H9 (cell line): ENCODE measurements at regions not wholly inside any gene's neighbourhood (a gene's known extent, or its start where the extent isn't known, plus 50 kb on each side); places are given as distances from the start of the nearest gene placed in this dataset.

Experiments used
- DNase-seq: peaks from one replicate; pipeline ENCODE4 v3.0.0-alpha.2; 2017
- H2AFZ ChIP-seq: one replicate; pipeline ENCODE4 v1.6.1; 2013; ENCODE audit warnings: mild to moderate bottlenecking, low read length, control low read depth, moderate library complexity
- H2AK5ac ChIP-seq: 2 replicates; pipeline ENCODE4 v1.6.1; 2013; ENCODE audit warnings: low read length, control low read depth, mixed read lengths; ENCODE audit not compliant: insufficient read length
- H2BK120ac ChIP-seq: one replicate; pipeline ENCODE4 v1.6.1; 2013; ENCODE audit warnings: low read depth, mild to moderate bottlenecking, low read length, control low read depth, inconsistent platforms; ENCODE audit not compliant: poor library complexity, severe bottlenecking
- H2BK12ac ChIP-seq: 2 replicates; pipeline ENCODE4 v1.6.1; 2013; ENCODE audit warnings: low read length, control low read depth, mixed read lengths, low read depth; ENCODE audit not compliant: insufficient read length
- H2BK15ac ChIP-seq: 2 replicates; pipeline ENCODE4 v1.6.1; 2013; ENCODE audit warnings: low read depth, low read length, control low read depth
- H2BK20ac ChIP-seq: one replicate; pipeline ENCODE4 v1.6.1; 2013; ENCODE audit warnings: low read depth, mild to moderate bottlenecking, low read length, control low read depth, inconsistent platforms; ENCODE audit not compliant: poor library complexity, severe bottlenecking
- H2BK5ac ChIP-seq: 2 replicates; pipeline ENCODE4 v1.6.1; 2013; ENCODE audit warnings: low read length, control low read depth, mixed read lengths; ENCODE audit not compliant: insufficient read length
- H3K14ac ChIP-seq: 2 replicates; pipeline ENCODE4 v1.6.1; 2013; ENCODE audit warnings: low read length, control low read depth; ENCODE audit not compliant: insufficient read depth
- H3K18ac ChIP-seq: 2 replicates; pipeline ENCODE4 v1.6.1; 2013; ENCODE audit warnings: low read depth, mild to moderate bottlenecking, mixed read lengths, low read length, control low read depth; ENCODE audit not compliant: insufficient read length
- H3K23ac ChIP-seq: 2 replicates; pipeline ENCODE4 v1.6.1; 2013; ENCODE audit warnings: low read length, control low read depth, mixed read lengths, low read depth; ENCODE audit not compliant: insufficient read length
- H3K23me2 ChIP-seq: 2 replicates; pipeline ENCODE4 v1.6.1; 2013; ENCODE audit warnings: low read depth, mild to moderate bottlenecking, mixed read lengths, low read length, control low read depth; ENCODE audit not compliant: insufficient read length, poor library complexity, severe bottlenecking
- H3K27ac ChIP-seq: 2 replicates; pipeline ENCODE4 v1.5.1; 2013; ENCODE audit warnings: low read length, control low read depth, mixed read lengths, low read depth; ENCODE audit not compliant: insufficient read length
- H3K27me3 ChIP-seq: 2 replicates; pipeline ENCODE4 v1.6.1; 2013; ENCODE audit warnings: low read length, control low read depth, inconsistent platforms; ENCODE audit not compliant: insufficient read depth
- H3K4ac ChIP-seq: 2 replicates; pipeline ENCODE4 v1.6.1; 2013; ENCODE audit warnings: low read depth, mild to moderate bottlenecking, control low read depth, inconsistent platforms, low read length, moderate library complexity
- H3K4me1 ChIP-seq: 2 replicates; pipeline ENCODE4 v1.6.1; 2013; ENCODE audit warnings: low read length, control low read depth, inconsistent platforms; ENCODE audit not compliant: insufficient read depth
- H3K4me2 ChIP-seq: 2 replicates; pipeline ENCODE4 v1.6.1; 2013; ENCODE audit warnings: low read length, control low read depth, mixed read lengths; ENCODE audit not compliant: insufficient read length, insufficient read depth
- H3K56ac ChIP-seq: 2 replicates; pipeline ENCODE4 v1.6.1; 2013; ENCODE audit warnings: low read depth, mild to moderate bottlenecking, mixed read lengths, low read length, control low read depth; ENCODE audit not compliant: insufficient read length
- H3K79me1 ChIP-seq: 2 replicates; pipeline ENCODE4 v1.6.1; 2013; ENCODE audit warnings: low read depth, mild to moderate bottlenecking, moderate library complexity, low read length, control low read depth, inconsistent platforms; ENCODE audit not compliant: insufficient read depth, poor library complexity, severe bottlenecking
- H3K79me2 ChIP-seq: 2 replicates; pipeline ENCODE4 v1.6.1; 2013; ENCODE audit warnings: low read length, control low read depth, inconsistent platforms; ENCODE audit not compliant: insufficient read depth
- H3K9ac ChIP-seq: 2 replicates; pipeline ENCODE4 v1.6.1; 2013; ENCODE audit warnings: low read length, control low read depth, mixed read lengths; ENCODE audit not compliant: insufficient read length; ENCODE audit errors: extremely low read depth
- H3K9me3 ChIP-seq: one replicate; pipeline ENCODE4 v1.6.1; 2013; ENCODE audit warnings: low read depth, low read length, inconsistent platforms; ENCODE audit not compliant: control insufficient read depth
- H3T11ph ChIP-seq: one replicate; pipeline ENCODE4 v1.6.1; 2013; ENCODE audit warnings: mild to moderate bottlenecking, low read length, control low read depth, inconsistent platforms
- H4K20me1 ChIP-seq: one replicate; pipeline ENCODE4 v1.6.1; 2013; ENCODE audit not compliant: control insufficient read depth, insufficient read length, insufficient read depth
- H4K5ac ChIP-seq: 2 replicates; pipeline ENCODE4 v1.6.1; 2013; ENCODE audit warnings: low read depth, mild to moderate bottlenecking, mixed read lengths, low read length, control low read depth; ENCODE audit not compliant: insufficient read length
- H4K8ac ChIP-seq: replicated peaks from 2 replicates; pipeline ENCODE4 v1.6.1; 2013; ENCODE audit warnings: low read length, control low read depth, mixed read lengths, low read depth; ENCODE audit not compliant: insufficient read length
- H4K91ac ChIP-seq: 2 replicates; pipeline ENCODE4 v1.6.1; 2013; ENCODE audit warnings: low read depth, mild to moderate bottlenecking, moderate library complexity, mixed read lengths, low read length, control low read depth; ENCODE audit not compliant: insufficient read length
- H3K27ac Mint-ChIP-seq, 3 experiments: 2 replicates in 2 of 3; 3 replicates in 1 of 3; pipeline ENCODE4 v1.8.0; 2020 to 2021; ENCODE audit warnings: mixed read lengths in 3 of 3, mild to moderate bottlenecking in 1 of 3, moderate library complexity in 1 of 3
- H3K27me3 Mint-ChIP-seq: 2 replicates; pipeline ENCODE4 v1.8.0; 2021; ENCODE audit warnings: low read depth, mild to moderate bottlenecking, moderate library complexity, mixed read lengths
- H3K36me3 Mint-ChIP-seq, 3 experiments: 2 replicates in 2 of 3; 3 replicates in 1 of 3; pipeline ENCODE4 v1.8.0; 2020 to 2021; ENCODE audit warnings: low read depth in 3 of 3, mixed read lengths in 3 of 3; ENCODE audit not compliant: insufficient read depth in 1 of 3
- H3K4me1 Mint-ChIP-seq, 2 experiments: 2 replicates each; pipeline ENCODE4 v1.8.0; 2020; ENCODE audit warnings: mixed read lengths in 2 of 2
- H3K4me3 Mint-ChIP-seq, 2 experiments: 2 replicates in 1 of 2; 3 replicates in 1 of 2; pipeline ENCODE4 v1.8.0; 2020 to 2021; ENCODE audit warnings: mild to moderate bottlenecking in 2 of 2, mixed read lengths in 2 of 2, moderate library complexity in 1 of 2
- H3K9me3 Mint-ChIP-seq, 2 experiments: 2 replicates in 1 of 2; 3 replicates in 1 of 2; pipeline ENCODE4 v1.8.0; 2020; ENCODE audit warnings: mild to moderate bottlenecking in 2 of 2, mixed read lengths in 2 of 2, moderate library complexity in 1 of 2
- CTCF ChIP-seq: fragments of 200-600 bp; sonication (generic); conservative IDR thresholded peaks from 3 replicates; pipeline ENCODE4 v1.8.0; 2021; ENCODE audit warnings: antibody characterized with exemption, mild to moderate bottlenecking
- WGBS: extraction: QIAGEN DNeasy Blood & Tissue Kit; methylation state at CpG from one replicate; pipeline ENCODE4 v1.1.7; 2013; ENCODE audit warnings: missing lambda C conversion rate, low lambda C conversion rate, mixed read lengths; ENCODE audit not compliant: insufficient read length; ENCODE audit errors: extremely low coverage; 5-methylcytosine and 5-hydroxymethylcytosine counted together

GRCh38 chr1:178614286-178614685 is 101.4 kb downstream of the TEX35 start:
- no peaks in the 10 kb centered on the region for H3K79me1 ChIP-seq
- no peaks in the 10 kb centered on the region for H3K23me2 ChIP-seq
- H3K4me2 ChIP-seq = no peak overlapping the region
- no peak overlapping the region for H3T11ph ChIP-seq
- no peak overlapping the region for H2BK20ac ChIP-seq
- H3K27me3 ChIP-seq = no peaks in the 10 kb centered on the region
- H3K9me3 ChIP-seq = no peaks in the 10 kb centered on the region
- no peaks in the 10 kb centered on the region for H3K79me2 ChIP-seq
- Mint-ChIP-seq H3K36me3 (no peaks in the 10 kb centered on the region; a peak in 1 of 7 replicates), H3K27me3 (no peaks in the 10 kb centered on the region; the same call in 1 of the 2 replicates), H3K4me3 (no peak overlapping the region), H3K9me3 (no peaks in the 10 kb centered on the region), H3K27ac (no peak overlapping the region), H3K4me1 (peaks cover 3 to 8% of the 10 kb centered on the region in 2 experiments; a peak in 3 of 4 replicates)
- no peak overlapping the region for H2BK5ac ChIP-seq
- H3K56ac ChIP-seq = no peak overlapping the region
- H3K27ac ChIP-seq = no peak overlapping the region
- no peak overlapping the region for H3K14ac ChIP-seq
- no peak overlapping the region for H3K18ac ChIP-seq
- WGBS = no CpG with 5 or more reads among the region's 8 CpGs
- H2BK12ac ChIP-seq = no peak overlapping the region
- no peak overlapping the region for H3K23ac ChIP-seq
- H3K4me1 ChIP-seq = no peaks in the 10 kb centered on the region
- H4K8ac ChIP-seq = no peak overlapping the region
- H4K5ac ChIP-seq = no peak overlapping the region
- no peak overlapping the region for H2BK15ac ChIP-seq
- H3K4ac ChIP-seq = no peak overlapping the region
- H4K91ac ChIP-seq = no peak overlapping the region
- H4K20me1 ChIP-seq = no peaks in the 10 kb centered on the region
- H2BK120ac ChIP-seq = no peak overlapping the region
- H3K9ac ChIP-seq = no peak overlapping the region
- H2AFZ ChIP-seq = no peak overlapping the region
- H2AK5ac ChIP-seq = no peak overlapping the region
- no peak for TF ChIP-seq CTCF
- DNase-seq = no peak
